ENCODE measurements at regions not wholly inside any gene's neighbourhood (a gene's known extent, or its start where the extent isn't known, plus 50 kb on each side); places are given as distances from the start of the nearest gene placed in this dataset.
A peak's percentile ranks its signal among the peaks of the same experiment; 100 is the strongest.

GRCh38 chr2:60119778-60120177, 433.7 kb downstream of the BCL11A start:
- TF ChIP-seq CTCF (IDR thresholded peaks at IDR 0.05; ENCODE audit: low read length) (peak; percentile 19; the same call in 1 of the 2 replicates), EZH2 (optimal IDR thresholded peaks at IDR 0.05; ENCODE audit: low read depth, low read length) (no peak), EZH2phosphoT487 (IDR thresholded peaks at IDR 0.05; ENCODE audit: low read length) (no peak)
- Histone ChIP-seq H3K4me3 (ENCODE audit: low read length) (no peak overlapping the region), H3K4me2 (ENCODE audit: low read depth, low read length) (no peak overlapping the region), H3K79me2 (ENCODE audit: low read length) (no peaks in the 10 kb centered on the region), H2AFZ (ENCODE audit: low read length) (no peak overlapping the region), H4K20me1 (ENCODE audit: insufficient read depth, low read length) (no peaks in the 10 kb centered on the region), H3K9ac (ENCODE audit: low read length) (no peak overlapping the region), H3K4me1 (ENCODE audit: low read length) (no peaks in the 10 kb centered on the region), H3K36me3 (replicated peaks; ENCODE audit: insufficient read depth, low read length) (no peaks in the 10 kb centered on the region), H3K27me3 (replicated peaks; ENCODE audit: insufficient read depth, low read length) (no peaks in the 10 kb centered on the region), H3K27ac (ENCODE audit: low read length) (no peak overlapping the region), H3K9me3 (replicated peaks; ENCODE audit: insufficient read depth, low read length) (no peaks in the 10 kb centered on the region), H3K9me2 (replicated peaks; ENCODE audit: insufficient read depth, low read length) (no peaks in the 10 kb centered on the region), H3F3A (ENCODE audit: insufficient read depth, low read length) (no peaks in the 10 kb centered on the region)
- DNase-seq, result no peak

DNA sequence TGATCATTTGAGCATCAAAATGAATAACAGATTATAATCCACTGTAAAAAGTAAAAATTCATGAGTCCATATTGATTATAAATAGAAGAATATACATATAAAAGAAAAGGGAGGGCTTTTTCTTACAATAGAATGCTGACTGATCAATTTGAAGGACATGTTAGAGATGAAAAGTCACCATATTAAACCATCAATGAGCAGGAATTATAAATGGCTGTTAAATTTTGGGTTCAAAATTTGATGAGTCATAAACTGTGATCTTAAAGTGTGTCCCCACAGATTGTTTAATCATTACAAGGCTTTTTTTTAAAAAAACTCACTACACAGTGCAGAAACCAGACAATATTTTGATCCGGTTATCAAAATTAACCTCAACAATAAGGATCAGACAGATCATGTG, 434.5 kb downstream of the BCL11A start:
- no peak for DNase-seq
- TF ChIP-seq CTCF (IDR thresholded peaks at IDR 0.05; ENCODE audit: low read length) (no peak), EZH2phosphoT487 (IDR thresholded peaks at IDR 0.05; ENCODE audit: low read length) (no peak), EZH2 (optimal IDR thresholded peaks at IDR 0.05; ENCODE audit: low read depth, low read length) (no peak)
- Histone ChIP-seq H3K9ac (ENCODE audit: low read length) (no peak overlapping the region), H3K9me3 (replicated peaks; ENCODE audit: insufficient read depth, low read length) (no peaks in the 10 kb centered on the region), H4K20me1 (ENCODE audit: insufficient read depth, low read length) (no peaks in the 10 kb centered on the region), H3F3A (ENCODE audit: insufficient read depth, low read length) (no peaks in the 10 kb centered on the region), H3K4me2 (ENCODE audit: low read depth, low read length) (no peak overlapping the region), H3K4me3 (ENCODE audit: low read length) (no peak overlapping the region), H3K27me3 (replicated peaks; ENCODE audit: insufficient read depth, low read length) (no peaks in the 10 kb centered on the region), H3K79me2 (ENCODE audit: low read length) (no peaks in the 10 kb centered on the region), H2AFZ (ENCODE audit: low read length) (no peak overlapping the region), H3K36me3 (replicated peaks; ENCODE audit: insufficient read depth, low read length) (no peaks in the 10 kb centered on the region), H3K4me1 (ENCODE audit: low read length) (no peaks in the 10 kb centered on the region), H3K9me2 (replicated peaks; ENCODE audit: insufficient read depth, low read length) (no peaks in the 10 kb centered on the region), H3K27ac (ENCODE audit: low read length) (no peak overlapping the region)

- no peak for DNase-seq
- H3K4me2 ChIP-seq (ENCODE audit: low read depth, low read length), result no peak overlapping the region
- H2AFZ ChIP-seq (ENCODE audit: low read length), result no peak overlapping the region
These were observed 435.4 kb downstream of the BCL11A start for GRCh38 chr2:60118061-60118460.

More at GRCh38 chr2:60118061-60118460, 435.4 kb downstream of the BCL11A start:
- Histone ChIP-seq H3K4me1 (ENCODE audit: low read length) (no peaks in the 10 kb centered on the region), H3F3A (ENCODE audit: insufficient read depth, low read length) (no peaks in the 10 kb centered on the region), H3K9ac (ENCODE audit: low read length) (no peak overlapping the region), H3K27me3 (replicated peaks; ENCODE audit: insufficient read depth, low read length) (no peaks in the 10 kb centered on the region), H3K36me3 (replicated peaks; ENCODE audit: insufficient read depth, low read length) (no peaks in the 10 kb centered on the region), H4K20me1 (ENCODE audit: insufficient read depth, low read length) (no peaks in the 10 kb centered on the region), H3K4me3 (ENCODE audit: low read length) (no peak overlapping the region), H3K27ac (ENCODE audit: low read length) (no peak overlapping the region), H3K79me2 (ENCODE audit: low read length) (no peaks in the 10 kb centered on the region), H3K9me3 (replicated peaks; ENCODE audit: insufficient read depth, low read length) (no peaks in the 10 kb centered on the region), H3K9me2 (replicated peaks; ENCODE audit: insufficient read depth, low read length) (no peaks in the 10 kb centered on the region)
- TF ChIP-seq EZH2phosphoT487 (IDR thresholded peaks at IDR 0.05; ENCODE audit: low read length) (no peak), EZH2 (optimal IDR thresholded peaks at IDR 0.05; ENCODE audit: low read depth, low read length) (no peak), CTCF (IDR thresholded peaks at IDR 0.05; ENCODE audit: low read length) (no peak)

Measured in MM.1S (cell line).